K562 (cell line): ENCODE measurements at regions not wholly inside any gene's neighbourhood (a gene's known extent, or its start where the extent isn't known, plus 50 kb on each side); places are given as distances from the start of the nearest gene placed in this dataset.

Experiments
- ATAC-seq: fragments of 200-7000 bp; cut with Tn5 transposase; 3 replicates; pipeline ENCODE4 v1.9.1; 2020; ENCODE audit warnings: moderate library complexity
- BruUV-seq: library from RNA; stranded (reverse); fragments of 400-500 nt; replicated peaks from 2 replicates; lab custom pipeline; 2021; lab: Mats Ljungman, UMichigan
- CTCF ChIA-PET: fragments of 300-600 bp; formaldehyde crosslinking; extraction: SDS; loops from one replicate; lab custom pipeline; 2021; ENCODE audit warnings: low intra/inter-chr PET ratio; lab: Yijun Ruan, JAX
- POLR2A ChIA-PET: fragments of 300-600, 350-650 bp; sonication (Branson Sonifier 250); formaldehyde crosslinking; extraction: SDS; loops from one replicate; lab custom pipeline; 2021; ENCODE audit warnings: antibody characterized with exemption, inconsistent platforms; lab: Yijun Ruan, JAX
- DNase-seq, 4 experiments: peaks; one replicate each; pipeline versions ENCODE4 v3.0.0 to v3.0.0-alpha.2; 2011 to 2018; ENCODE audit warnings: low spot score in 3 of 4, mixed read lengths in 3 of 4; ENCODE audit errors: extremely low read depth in 1 of 4
- FAIRE-seq: peaks from 2 replicates; lab custom pipeline; 2011; peaks lifted over from hg19 to GRCh38; lab: Jason Lieb, UNC
- H2AFZ ChIP-seq: 2 replicates; pipeline ENCODE4 v1.6.0; 2011; ENCODE audit warnings: low read depth, low read length, control low read depth, inconsistent platforms
- H3K27ac ChIP-seq: fragments of 200-600 bp; 3 replicates; pipeline ENCODE4 v1.8.0; 2011; ENCODE audit warnings: low read depth, mild to moderate bottlenecking, control low read depth, inconsistent platforms, low read length, moderate library complexity, mixed read lengths; ENCODE audit errors: extremely low read depth
- H3K27me3 ChIP-seq, 2 experiments: fragments of 300-600 bp in 1 of 2; 2 replicates in 1 of 2; 3 replicates in 1 of 2; pipeline versions ENCODE4 v1.6.0 to v1.8.0; 2011; ENCODE audit warnings: inconsistent platforms in 2 of 2, low read length in 2 of 2, mild to moderate bottlenecking in 1 of 2, mixed read lengths in 1 of 2, moderate library complexity in 1 of 2; ENCODE audit not compliant: control insufficient read depth in 2 of 2, insufficient read depth in 2 of 2
- H3K36me3 ChIP-seq: fragments of 300-600 bp; 3 replicates; pipeline ENCODE4 v1.8.0; 2011; ENCODE audit warnings: mild to moderate bottlenecking, low read length, inconsistent platforms; ENCODE audit not compliant: control insufficient read depth, insufficient read depth
- H3K4me1 ChIP-seq, 2 experiments: fragments of 200-600 bp in 1 of 2; replicated peaks in 1 of 2; 2 replicates in 1 of 2; 3 replicates in 1 of 2; pipeline versions ENCODE4 v1.5.1 to v1.8.0; 2011; ENCODE audit warnings: inconsistent platforms in 2 of 2, low read length in 2 of 2, mild to moderate bottlenecking in 1 of 2, mixed read lengths in 1 of 2, moderate library complexity in 1 of 2; ENCODE audit not compliant: control insufficient read depth in 2 of 2, insufficient read depth in 2 of 2
- H3K4me2 ChIP-seq: 2 replicates; pipeline ENCODE4 v1.6.1; 2011; ENCODE audit warnings: low read length, control low read depth, inconsistent platforms, mixed read lengths; ENCODE audit not compliant: insufficient read depth
- H3K4me3 ChIP-seq: fragments of 200-600 bp; sonication (generic), shearing (Covaris generic); 2 replicates; pipeline ENCODE4 v1.5.1; 2016; ENCODE audit warnings: control low read depth, inconsistent platforms
- H3K79me2 ChIP-seq: fragments of 200-600 bp; 3 replicates; pipeline ENCODE4 v1.8.0; 2011; ENCODE audit warnings: low read length, inconsistent platforms; ENCODE audit not compliant: control insufficient read depth, insufficient read depth
- H3K9ac ChIP-seq, 2 experiments: 2 replicates each; pipeline versions ENCODE4 v1.6.0 to v1.6.1; 2011; ENCODE audit warnings: low read depth in 2 of 2, low read length in 2 of 2, control low read depth in 1 of 2, inconsistent platforms in 1 of 2, mild to moderate bottlenecking in 1 of 2, mixed read lengths in 1 of 2; ENCODE audit not compliant: insufficient read depth in 1 of 2
- H3K9me1 ChIP-seq: one replicate; pipeline ENCODE4 v1.6.0; 2011; ENCODE audit warnings: inconsistent platforms, mild to moderate bottlenecking, low read length, moderate library complexity; ENCODE audit not compliant: control insufficient read depth, insufficient read depth
- H3K9me3 ChIP-seq: replicated peaks from 2 replicates; pipeline ENCODE4 v1.5.1; 2011; ENCODE audit warnings: low read depth, low read length, inconsistent platforms; ENCODE audit not compliant: control insufficient read depth, insufficient read depth
- H4K20me1 ChIP-seq: replicated peaks from 2 replicates; pipeline ENCODE4 v1.6.1; 2011; ENCODE audit warnings: low read length, inconsistent platforms, mixed read lengths; ENCODE audit not compliant: control insufficient read depth, insufficient read depth
- GATAD2B ChIP-seq: fragments of 450-650 bp; IDR thresholded peaks from 2 replicates; pipeline ENCODE4 v1.6.1; 2017; ENCODE audit warnings: mild to moderate bottlenecking, borderline replicate concordance
- KDM1A ChIP-seq, 2 experiments: fragments of 450-650 bp; IDR thresholded peaks; 2 replicates each; pipeline ENCODE4 v1.6.1; 2016; ENCODE audit warnings: mild to moderate bottlenecking in 2 of 2
- KHSRP ChIP-seq: fragments of 450-650 bp; IDR thresholded peaks from 2 replicates; pipeline ENCODE4 v1.6.1; 2017
- KLF6 ChIP-seq: fragments of 250-450 bp; sonication (Bioruptor Pico); IDR thresholded peaks from 2 replicates; pipeline ENCODE4 v1.4.0; 2020; ENCODE audit warnings: mild to moderate bottlenecking, moderate library complexity, borderline replicate concordance
- NFE2L1 ChIP-seq: fragments of 450-650 bp; IDR thresholded peaks from 2 replicates; pipeline ENCODE4 v1.6.1; 2016; ENCODE audit warnings: missing genetic modification characterization, low read depth, mild to moderate bottlenecking, missing compliant biosample characterization, moderate library complexity, borderline replicate concordance
- PHF20 ChIP-seq: fragments of 450-650 bp; IDR thresholded peaks from 2 replicates; pipeline ENCODE4 v1.6.1; 2018; ENCODE audit not compliant: partially characterized antibody
- PTRF ChIP-seq: fragments of 450-650 bp; IDR thresholded peaks from 2 replicates; pipeline ENCODE4 v1.6.1; 2016; ENCODE audit warnings: mild to moderate bottlenecking, missing genetic modification characterization, missing compliant biosample characterization
- RBM17 ChIP-seq: fragments of 200-400 bp; formaldehyde crosslinking; IDR thresholded peaks from 2 replicates; pipeline ENCODE4 v1.6.1; 2017; ENCODE audit warnings: low read depth, mild to moderate bottlenecking, low read length, borderline replicate concordance
- SNAPC5 ChIP-seq: fragments of 250-450 bp; sonication (Bioruptor Pico); IDR thresholded peaks from 2 replicates; pipeline ENCODE4 v1.8.0; 2021; ENCODE audit warnings: moderate library complexity, mild to moderate bottlenecking, inconsistent platforms
- SNIP1 ChIP-seq: fragments of 450-650 bp; IDR thresholded peaks from 2 replicates; pipeline ENCODE4 v1.7.1; 2017; ENCODE audit warnings: low read depth, mild to moderate bottlenecking
- YBX1 ChIP-seq: fragments of 450-650 bp; IDR thresholded peaks from 2 replicates; pipeline ENCODE4 v1.7.1; 2016; ENCODE audit warnings: mild to moderate bottlenecking
- WGBS: fragments of 100-300 bp; shearing (Covaris generic); methylation state at CpG from one replicate; pipeline ENCODE4 v1.1.6; 2016; ENCODE audit warnings: low coverage, mixed read lengths; ENCODE audit not compliant: insufficient coverage; ENCODE audit errors: missing lambda C conversion rate; 5-methylcytosine and 5-hydroxymethylcytosine counted together
- in situ Hi-C: fragments of 300-500 bp; cut with MboI; formaldehyde crosslinking; loops from 4 replicates; pipeline ENCODE4 v1.15.0; 2018; ENCODE audit warnings: inconsistent platforms, mixed read lengths
- intact Hi-C: fragments of 100-400 bp; cut with micrococcal nuclease; formaldehyde crosslinking; loops from 2 replicates; pipeline ENCODE4 v1.14.2; 2022
- TF ChIP-seq, protein P1 (sequence below): fragments of 250-450 bp; sonication (Bioruptor Pico); IDR thresholded peaks from 2 replicates; pipeline ENCODE4 v1.4.0; 2020

- ATAC-seq (no peak), DNase-seq (no peak), FAIRE-seq (no peak)
- in situ Hi-C loops: loop anchor here (25.0 kb wide), 1 partner anchor 1430 kb away; no protein-coding TSS in a partner anchor
- no TSS peak for BruUV-seq
- Histone ChIP-seq H3K4me3 (no peak overlapping the region), H4K20me1 (no peaks in the 10 kb centered on the region), H3K4me1 (no peaks in the 10 kb centered on the region), H2AFZ (no peak overlapping the region), H3K27me3 (no peaks in the 10 kb centered on the region), H3K9me3 (no peaks in the 10 kb centered on the region), H3K27ac (no peak overlapping the region), H3K9me1 (no peaks in the 10 kb centered on the region), H3K4me2 (no peak overlapping the region), H3K79me2 (no peaks in the 10 kb centered on the region), H3K9ac (no peak overlapping the region), H3K36me3 (no peaks in the 10 kb centered on the region)
- TF ChIP-seq RBM17: no peak
- no peak for TF ChIP-seq YBX1
- TF ChIP-seq KDM1A (IDR thresholded peaks at IDR 0.05): no peak
- no peak for TF ChIP-seq SNIP1
- ChIA-PET CTCF (no interaction called here), POLR2A (no interaction called here)
- intact Hi-C loops: no loop called here
Measured at GRCh38 chr2:137842430-137842829, 121.8 kb upstream of the HNMT start.

- Histone ChIP-seq H3K4me3 (no peak overlapping the region), H3K36me3 (no peaks in the 10 kb centered on the region), H3K4me2 (no peak overlapping the region), H3K9ac (no peak overlapping the region), H3K27me3 (no peaks in the 10 kb centered on the region), H2AFZ (no peak overlapping the region), H3K4me1 (no peaks in the 10 kb centered on the region), H3K27ac (no peak overlapping the region), H3K79me2 (no peaks in the 10 kb centered on the region), H4K20me1 (no peaks in the 10 kb centered on the region), H3K9me1 (no peaks in the 10 kb centered on the region), H3K9me3 (no peaks in the 10 kb centered on the region)
- in situ Hi-C loops: loop anchor here (25.0 kb wide), 1 partner anchor 1431 kb away; no protein-coding TSS in a partner anchor
- FAIRE-seq (no peak), DNase-seq (no peak), ATAC-seq (no peak)
- intact Hi-C loops: no loop called here
- BruUV-seq: no TSS peak
- ChIA-PET CTCF (no interaction called here), POLR2A (no interaction called here)
- WGBS: 0% methylated on average over 3 of the region's 3 CpGs
- TF ChIP-seq GATAD2B (no peak), KHSRP (no peak), SNAPC5 (CRISPR knock-in tag) (no peak), PTRF (tag) (no peak), NFE2L1 (tag) (no peak), PHF20 (no peak), KLF6 (CRISPR knock-in tag) (no peak)
- TF ChIP-seq, protein P1, sequence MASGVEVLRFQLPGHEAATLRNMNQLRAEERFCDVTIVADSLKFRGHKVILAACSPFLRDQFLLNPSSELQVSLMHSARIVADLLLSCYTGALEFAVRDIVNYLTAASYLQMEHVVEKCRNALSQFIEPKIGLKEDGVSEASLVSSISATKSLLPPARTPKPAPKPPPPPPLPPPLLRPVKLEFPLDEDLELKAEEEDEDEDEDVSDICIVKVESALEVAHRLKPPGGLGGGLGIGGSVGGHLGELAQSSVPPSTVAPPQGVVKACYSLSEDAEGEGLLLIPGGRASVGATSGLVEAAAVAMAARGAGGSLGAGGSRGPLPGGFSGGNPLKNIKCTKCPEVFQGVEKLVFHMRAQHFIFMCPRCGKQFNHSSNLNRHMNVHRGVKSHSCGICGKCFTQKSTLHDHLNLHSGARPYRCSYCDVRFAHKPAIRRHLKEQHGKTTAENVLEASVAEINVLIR (CRISPR knock-in tag): no peak
Measured at GRCh38 chr2:137842952-137843351, 121.3 kb upstream of the HNMT start.
